Spleen (tissue), 7 donors: ENCODE measurements at regions not wholly inside any gene's neighbourhood (a gene's known extent, or its start where the extent isn't known, plus 50 kb on each side); places are given as distances from the start of the nearest gene placed in this dataset.

Experiments
- CTCF ChIP-seq, 11 experiments: fragments of 200-600 bp in 7 of 11; fragments of 450-650 bp in 4 of 11; sonication (generic) in 4 of 11; IDR thresholded peaks in 8 of 11; conservative IDR thresholded peaks in 3 of 11; 1 replicate in 7 of 11; 2 replicates in 4 of 11; pipeline versions ENCODE4 v1.4.0 to v1.8.0; 2016 to 2021; ENCODE audit warnings: antibody characterized with exemption in 11 of 11, inconsistent platforms in 4 of 11, mild to moderate bottlenecking in 1 of 11
- POLR2A ChIP-seq, 3 donors: fragments of 450-650 bp; IDR thresholded peaks; one replicate each; pipeline ENCODE4 v1.5.1; 2017; ENCODE audit warnings: antibody characterized with exemption in 3 of 3, mild to moderate bottlenecking in 1 of 3
- donor health status: DM: no; HTN: no; CAD: no; lungs with moderate emphysema.
- donor health status: DM: no; HTN: no; CAD: no.
- donor health status: DM: no; HTN: no; CAD: no.

GRCh38 chr1:82612986-82613385 is 812.3 kb downstream of the ADGRL2 start:
- TF ChIP-seq CTCF (IDR thresholded peaks at IDR 0.05 in 8 of 11, conservative IDR thresholded peaks at IDR 0.05 in 3 of 11) (no peak), POLR2A (IDR thresholded peaks at IDR 0.05) (no peak)
